GM21360 (cell line): ENCODE measurements at regions not wholly inside any gene's neighbourhood (a gene's known extent, or its start where the extent isn't known, plus 50 kb on each side); places are given as distances from the start of the nearest gene placed in this dataset.

Source experiments
- ATAC-seq: cut with Tn5 transposase; IDR thresholded peaks from one replicate; pipeline ENCODE4 v1.9.1; 2021; ENCODE audit warnings: mild to moderate bottlenecking, moderate library complexity; ENCODE audit not compliant: unreplicated experiment

- ATAC-seq = no peak
Observed at GRCh38 chr5:109533751-109534272, 124.0 kb upstream of the PJA2 start.

DNA sequence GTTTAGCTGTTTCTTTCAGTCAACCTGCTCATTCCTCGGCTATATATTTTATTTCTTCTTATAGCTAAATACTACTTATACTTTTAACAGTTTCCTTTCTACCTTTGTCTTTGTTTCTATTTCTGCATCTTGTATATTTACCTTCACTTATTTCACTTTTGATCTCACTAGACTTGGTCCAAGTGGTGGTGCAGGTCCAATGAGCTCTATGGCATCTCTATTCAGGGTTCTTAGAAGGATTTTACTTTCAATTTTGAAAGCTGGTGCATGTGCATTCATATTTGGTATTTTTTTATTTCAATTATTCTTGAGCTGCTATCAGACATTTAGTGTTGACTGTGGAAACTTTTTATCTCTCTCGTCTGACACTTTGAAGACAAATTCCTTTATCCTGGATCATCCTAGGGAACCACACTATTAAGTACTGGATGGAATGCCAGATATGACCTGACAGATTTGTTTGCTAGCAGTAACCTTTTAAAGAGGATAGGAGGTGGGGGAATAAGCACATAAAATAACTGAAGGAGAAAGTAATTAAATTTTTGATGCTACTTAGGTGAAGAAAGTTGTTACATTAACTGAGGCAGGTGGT lies 123.1 kb upstream of the PJA2 start:
- ATAC-seq = no peak

GRCh38 chr5:109531262-109531661 lies 121.5 kb upstream of the PJA2 start:
- ATAC-seq = no peak

DNA sequence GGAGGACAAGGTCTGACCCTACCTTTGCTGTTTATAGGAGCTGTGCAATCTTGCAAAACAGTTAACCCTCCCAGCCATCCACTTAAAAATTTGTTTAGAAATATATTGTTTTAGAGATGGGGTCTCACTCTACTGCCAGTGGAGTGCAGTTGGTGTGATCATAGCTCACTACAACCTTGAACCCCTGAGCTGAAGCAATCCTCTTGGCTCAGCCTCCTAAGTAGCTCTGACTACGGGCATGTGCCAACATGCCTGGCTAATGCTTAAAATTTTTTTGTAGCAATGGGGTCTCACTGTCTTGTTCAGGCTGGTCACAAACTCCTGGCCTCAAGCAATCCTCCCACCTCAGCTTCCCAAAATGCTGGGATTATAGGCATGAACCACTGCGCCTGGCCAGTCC lies 120.2 kb upstream of the PJA2 start:
- ATAC-seq = no peak

GRCh38 chr5:109529520-109529919 lies 119.7 kb upstream of the PJA2 start:
- ATAC-seq = no peak

- ATAC-seq = no peak
Observed at GRCh38 chr5:109524555-109524954, 114.8 kb upstream of the PJA2 start.

DNA sequence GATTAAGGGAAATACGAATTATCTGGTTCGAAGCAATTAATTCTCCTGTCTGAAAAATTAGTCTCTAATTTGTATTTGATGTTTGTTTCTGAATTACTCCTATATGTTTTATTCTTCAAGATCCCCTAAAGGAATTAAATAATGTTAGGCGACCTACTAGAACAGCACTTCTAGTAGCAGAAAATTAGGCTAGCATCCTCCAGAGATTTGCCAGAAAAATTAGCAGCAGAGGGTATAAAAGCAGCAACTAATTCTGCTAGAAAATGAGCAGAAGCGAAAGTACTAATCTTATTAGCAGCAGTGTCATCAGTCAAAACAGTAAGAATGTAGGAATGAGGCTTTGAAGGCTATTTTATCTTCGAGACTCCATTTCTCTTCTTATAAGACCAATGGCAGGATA lies 114.3 kb upstream of the PJA2 start:
- ATAC-seq = no peak

DNA sequence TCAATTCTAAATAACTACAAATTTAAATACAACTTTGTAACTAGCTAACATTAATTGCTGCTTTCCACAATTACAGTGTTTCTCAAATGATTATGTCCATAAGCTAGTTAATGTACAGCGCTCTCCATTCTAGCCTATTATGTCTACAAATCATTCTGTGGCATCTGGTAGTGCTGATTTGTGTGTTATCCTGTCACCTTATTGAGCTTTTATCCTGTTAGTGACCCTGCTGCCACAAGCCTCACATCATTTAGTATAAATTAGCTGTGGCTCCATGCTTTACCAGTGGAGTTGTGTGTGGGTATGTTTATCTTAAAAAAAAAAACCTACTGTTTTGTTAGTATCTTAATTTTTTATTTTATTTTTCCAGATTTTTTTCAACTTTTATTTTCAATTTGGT lies 112.6 kb upstream of the PJA2 start:
- ATAC-seq = no peak

DNA sequence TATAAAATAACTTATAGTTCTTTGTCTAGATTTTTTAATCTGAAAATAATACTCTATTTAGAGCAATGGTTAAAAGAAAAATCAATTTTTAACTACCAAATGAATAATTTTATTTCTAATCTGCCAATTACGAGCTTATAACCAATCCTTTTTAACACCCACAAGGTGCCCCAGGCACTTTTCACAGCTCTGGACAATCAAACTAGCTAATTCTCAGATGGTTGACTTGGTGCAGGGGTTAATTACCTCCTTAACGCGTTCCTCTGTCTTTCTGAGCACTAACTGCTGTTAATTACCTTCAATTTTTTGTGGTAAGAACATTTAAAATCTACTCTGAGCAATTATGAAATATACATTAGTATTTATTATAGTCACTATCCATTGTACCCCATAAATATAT lies 109.6 kb upstream of the PJA2 start:
- ATAC-seq = no peak

DNA sequence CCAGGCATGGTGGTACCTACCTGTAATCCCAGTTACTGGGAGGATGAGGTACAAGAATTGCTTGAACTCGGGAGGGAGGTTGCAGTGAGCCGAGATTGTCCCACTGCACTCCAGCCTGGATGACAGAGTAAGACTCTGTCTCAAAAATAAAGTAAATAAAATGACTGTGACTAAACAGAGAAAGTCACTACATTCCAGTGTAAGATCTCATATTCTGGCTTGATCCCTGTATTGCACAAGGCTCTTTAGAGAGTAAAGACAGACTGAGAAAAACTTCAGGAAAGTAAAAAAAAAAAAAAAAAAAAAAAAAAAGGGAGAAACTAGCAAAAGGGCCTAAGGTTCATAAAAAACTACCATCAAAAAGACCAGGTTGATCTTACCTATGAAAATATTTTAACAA lies 106.6 kb upstream of the PJA2 start:
- ATAC-seq = no peak

- ATAC-seq = no peak
Observed at GRCh38 chr5:109511980-109512734, 102.4 kb upstream of the PJA2 start.

DNA sequence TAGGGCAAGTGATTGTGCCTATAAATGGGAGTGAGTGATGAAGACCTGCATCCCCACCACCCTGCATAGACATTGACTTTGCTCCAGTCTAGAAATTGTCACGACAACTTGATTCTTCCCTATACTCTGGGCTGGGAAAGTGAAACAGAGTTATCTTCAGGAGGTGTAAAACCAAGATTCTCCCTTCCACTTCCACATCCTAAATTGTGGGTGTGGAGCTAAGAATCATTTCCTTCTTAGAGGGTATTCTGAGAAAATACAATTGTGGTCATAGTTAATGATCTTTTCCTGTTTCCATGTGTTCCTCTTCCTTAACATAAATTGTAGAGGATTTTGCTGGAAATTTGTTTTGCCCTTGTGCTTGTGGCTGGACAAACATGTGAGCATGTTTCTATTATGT lies 96.8 kb upstream of the PJA2 start:
- no peak for ATAC-seq

GRCh38 chr5:109496112-109496511 lies 86.3 kb upstream of the PJA2 start:
- no peak for ATAC-seq

- no peak for ATAC-seq
Observed at GRCh38 chr5:109487753-109488420, 78.1 kb upstream of the PJA2 start.

DNA sequence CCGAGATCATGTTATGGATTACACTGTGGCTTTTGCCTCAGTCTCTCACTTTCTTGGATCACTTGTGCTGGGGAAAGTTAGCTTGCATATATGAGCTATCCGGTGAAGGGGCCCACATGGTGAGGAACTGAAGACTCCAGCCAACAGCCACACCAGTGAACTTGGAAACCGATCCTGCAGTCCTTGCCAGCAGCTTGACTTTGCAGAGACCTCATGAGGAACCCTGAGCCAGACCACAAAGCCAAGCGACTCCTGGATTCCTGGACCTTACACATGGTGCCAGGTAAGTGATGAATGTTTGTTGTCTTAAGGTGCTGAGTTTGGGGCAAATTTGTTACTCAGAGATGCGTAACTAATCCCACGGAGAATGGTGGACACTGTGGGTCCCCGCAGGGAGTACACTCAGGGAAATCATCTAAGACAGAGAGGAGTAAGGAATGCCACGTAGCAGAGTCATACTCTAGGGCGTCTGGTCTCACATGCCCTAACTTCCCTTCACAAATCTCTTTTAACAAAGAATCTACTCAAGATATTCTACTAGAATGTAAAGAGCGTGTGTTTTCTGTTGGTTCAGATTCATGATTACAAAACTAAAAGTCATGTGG lies 76.5 kb upstream of the PJA2 start:
- ATAC-seq = no peak

DNA sequence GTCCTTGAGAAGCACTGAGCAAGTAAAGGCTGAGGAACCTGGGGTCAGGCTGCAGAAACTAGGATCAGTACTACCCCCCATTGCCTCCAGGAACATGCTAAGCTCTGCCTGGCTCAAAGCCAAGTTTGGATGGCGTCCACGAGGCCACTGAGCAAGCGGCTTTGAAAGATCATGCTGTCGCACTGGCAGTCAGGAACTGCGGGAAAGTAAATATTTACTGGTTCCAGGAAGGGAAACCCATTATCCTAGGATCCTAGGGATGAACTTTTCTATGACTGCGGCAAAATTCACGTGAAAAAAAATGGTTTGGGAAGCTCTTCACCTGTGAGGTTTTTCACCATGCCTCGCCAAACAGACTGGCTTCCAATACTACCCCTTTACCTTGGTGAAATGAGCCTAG lies 75.3 kb upstream of the PJA2 start:
- no peak for ATAC-seq

GRCh38 chr5:109484597-109484996 lies 74.8 kb upstream of the PJA2 start:
- no peak for ATAC-seq

DNA sequence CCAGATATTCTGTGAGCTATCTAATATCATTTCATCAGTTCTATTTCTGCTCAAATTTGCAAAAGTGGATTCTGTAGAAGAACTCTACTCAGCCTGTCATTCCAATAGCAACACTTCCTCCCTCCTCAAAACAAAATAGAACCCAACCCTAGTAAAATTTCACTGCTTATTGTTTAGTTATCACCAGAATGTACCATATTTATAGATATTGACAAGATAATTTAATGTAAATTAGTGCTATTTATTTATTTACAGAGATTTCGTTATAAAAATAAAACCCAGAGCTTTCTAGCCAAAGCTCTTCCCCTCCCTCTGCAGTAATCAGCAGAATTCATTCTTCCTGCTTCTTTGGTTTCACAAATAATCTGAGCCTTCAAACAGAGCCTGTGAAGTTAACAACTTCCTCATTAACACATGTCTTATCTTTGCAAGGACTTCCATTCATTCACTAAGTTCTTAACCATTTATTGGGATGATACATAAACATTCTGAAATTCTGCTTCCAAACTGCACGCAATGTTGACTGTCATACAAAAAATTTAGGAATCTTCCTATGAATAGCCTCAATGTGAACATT lies 73.7 kb upstream of the PJA2 start:
- no peak for ATAC-seq

DNA sequence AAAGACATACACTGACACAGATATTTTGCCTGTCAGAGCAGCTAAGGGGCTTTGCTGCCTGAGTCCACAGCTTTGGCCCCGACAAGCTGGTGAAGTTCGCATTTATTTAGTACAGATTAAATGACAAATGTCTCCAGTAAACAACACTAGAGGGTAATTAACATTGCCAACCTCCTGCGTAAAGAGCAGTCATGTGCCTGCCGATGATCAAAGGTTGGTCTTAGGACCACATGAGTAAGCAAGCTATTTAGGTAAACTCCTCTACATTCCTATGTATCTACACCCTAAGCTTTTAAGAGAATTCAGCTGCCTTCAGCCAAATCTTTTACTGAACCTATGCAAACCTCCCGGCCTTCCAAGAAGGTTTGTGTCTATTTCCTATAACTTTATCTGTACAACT lies 73.0 kb upstream of the PJA2 start:
- no peak for ATAC-seq

DNA sequence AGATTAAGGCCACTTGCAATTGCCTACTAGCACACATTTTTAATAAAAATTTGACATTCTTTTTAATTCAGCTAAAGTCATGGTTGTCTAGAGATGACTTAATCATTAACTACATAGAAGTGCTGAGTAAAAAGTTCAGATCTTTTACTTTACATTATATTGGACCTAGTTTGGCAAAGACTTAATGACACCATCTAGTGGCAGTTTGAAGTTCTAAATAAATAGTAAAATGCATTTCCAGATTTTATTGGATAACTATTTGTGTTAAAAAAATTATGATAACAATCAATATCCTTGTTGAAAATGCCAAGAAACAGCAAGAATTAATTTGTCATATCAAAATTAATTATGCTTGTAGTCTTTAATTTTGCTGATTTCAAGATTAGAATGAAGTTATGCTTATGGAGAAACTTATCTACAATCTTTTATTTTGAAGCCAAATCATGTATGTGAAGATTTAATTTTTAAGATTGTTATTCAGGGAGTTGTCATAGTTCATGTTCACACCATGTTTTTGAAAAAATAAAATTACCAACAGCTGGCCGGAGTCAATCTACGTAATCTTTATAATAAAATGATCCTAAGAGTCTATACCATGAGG lies 69.6 kb upstream of the PJA2 start:
- no peak for ATAC-seq

- no peak for ATAC-seq
Observed at GRCh38 chr5:109478830-109479229, 69.1 kb upstream of the PJA2 start.
